ENCODE measurements at regions not wholly inside any gene's neighbourhood (a gene's known extent, or its start where the extent isn't known, plus 50 kb on each side); places are given as distances from the start of the nearest gene placed in this dataset.
A peak's percentile ranks its signal among the peaks of the same experiment; 100 is the strongest.

DNA sequence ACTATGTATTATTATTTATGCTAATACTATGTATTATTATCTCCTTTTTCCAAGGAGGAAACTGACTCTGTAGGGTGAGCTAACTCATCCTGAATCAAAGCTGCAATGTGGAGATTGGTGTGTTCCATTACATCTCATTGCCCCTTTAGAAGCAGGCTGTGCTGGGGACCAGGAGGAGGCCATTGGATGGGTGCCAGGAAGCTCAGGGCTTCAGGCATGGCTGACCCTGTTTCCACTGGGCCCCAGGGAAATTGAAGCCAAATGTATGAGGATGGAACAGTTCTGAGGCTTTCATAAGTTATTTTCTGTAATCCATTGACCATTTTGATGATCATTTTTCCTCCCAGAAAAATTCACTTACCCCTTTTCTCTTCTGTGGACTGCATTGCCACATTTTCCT, 418.8 kb upstream of the ZFP42 start:
- no peak for TF ChIP-seq CTCF (conservative IDR thresholded peaks at IDR 0.05; ENCODE audit: low read depth, low read length)
- no peak for DNase-seq (ENCODE audit: low read depth)
- no peak overlapping the region for H3K4me3 ChIP-seq (ENCODE audit: low read depth, low read length)

DNA sequence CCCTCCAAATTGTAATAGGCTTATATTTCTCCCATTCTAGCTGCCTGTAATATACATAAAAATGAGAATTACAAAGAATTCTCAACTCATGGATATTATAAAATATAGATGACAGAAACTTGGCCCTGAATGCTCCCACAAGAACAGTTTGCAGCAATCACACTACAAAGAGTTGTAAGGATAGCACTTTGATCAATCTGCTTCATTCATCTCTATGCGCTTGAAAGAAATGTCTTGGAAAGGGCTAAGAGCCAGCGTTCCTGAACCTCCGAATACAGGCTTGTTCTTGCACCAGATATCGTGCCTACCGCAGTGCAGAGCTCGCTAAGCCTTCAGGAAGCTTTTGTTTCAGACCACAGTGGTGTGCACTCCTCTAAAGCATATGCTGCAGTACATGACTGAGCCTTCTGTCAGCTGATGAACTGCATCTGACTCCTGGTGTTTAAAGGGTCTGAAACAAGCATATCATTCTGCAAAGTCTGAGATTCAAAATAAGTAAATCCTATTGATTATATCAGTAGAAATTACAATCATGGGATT, 417.6 kb upstream of the ZFP42 start:
- no peak for TF ChIP-seq CTCF (conservative IDR thresholded peaks at IDR 0.05; ENCODE audit: low read depth, low read length)
- no peak for DNase-seq (ENCODE audit: low read depth)
- H3K4me3 ChIP-seq (ENCODE audit: low read depth, low read length) = no peak overlapping the region

- TF ChIP-seq CTCF (conservative IDR thresholded peaks at IDR 0.05; ENCODE audit: low read depth, low read length) = no peak
- no peak for DNase-seq (ENCODE audit: low read depth)
- H3K4me3 ChIP-seq (ENCODE audit: low read depth, low read length) = no peak overlapping the region
Measured at GRCh38 chr4:187586892-187587291, 408.7 kb upstream of the ZFP42 start.

- TF ChIP-seq CTCF (conservative IDR thresholded peaks at IDR 0.05; ENCODE audit: low read depth, low read length) = no peak
- DNase-seq (ENCODE audit: low read depth) = no peak
- H3K4me3 ChIP-seq (ENCODE audit: low read depth, low read length) = no peak overlapping the region
Measured at GRCh38 chr4:187598196-187598595, 397.4 kb upstream of the ZFP42 start.

DNA sequence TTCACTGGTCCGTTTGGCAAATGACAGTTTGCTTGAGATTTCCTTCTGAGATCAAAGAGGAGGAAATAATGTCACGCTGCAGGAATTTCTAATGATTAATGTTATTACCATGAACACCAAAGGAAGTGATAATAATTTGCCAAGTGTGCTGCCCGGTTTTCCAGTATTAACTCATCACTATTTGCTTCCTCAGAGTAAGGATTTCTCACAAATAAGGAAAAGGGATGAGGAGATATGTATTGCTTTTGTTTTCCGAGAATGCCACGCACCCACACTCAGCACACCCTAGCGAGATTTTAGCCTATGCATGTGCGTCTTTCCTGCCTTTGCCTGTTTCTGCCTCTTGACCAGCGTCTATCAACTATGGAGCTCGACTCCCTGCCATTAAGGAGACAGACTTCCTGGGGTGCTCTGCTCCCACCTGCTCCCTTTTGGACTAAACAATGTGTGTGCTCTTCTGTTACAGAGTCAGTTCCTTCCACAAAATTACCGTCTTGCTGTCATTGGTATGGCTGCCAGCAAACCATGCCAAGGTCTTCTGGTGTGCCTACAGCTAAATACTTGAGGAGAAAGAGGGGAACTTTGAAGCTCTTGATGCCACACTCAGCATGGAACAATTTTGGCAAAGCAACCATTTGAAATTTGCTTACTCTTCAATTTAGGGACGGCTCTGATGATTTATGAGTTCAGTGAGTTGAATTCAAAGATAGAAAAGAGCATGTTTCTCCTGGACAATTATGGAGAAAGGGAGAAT, 393.1 kb upstream of the ZFP42 start:
- no peak overlapping the region for H3K4me3 ChIP-seq (ENCODE audit: low read depth, low read length)
- DNase-seq (ENCODE audit: low read depth) = peak; percentile 42
- TF ChIP-seq CTCF (conservative IDR thresholded peaks at IDR 0.05; ENCODE audit: low read depth, low read length) = no peak

DNA sequence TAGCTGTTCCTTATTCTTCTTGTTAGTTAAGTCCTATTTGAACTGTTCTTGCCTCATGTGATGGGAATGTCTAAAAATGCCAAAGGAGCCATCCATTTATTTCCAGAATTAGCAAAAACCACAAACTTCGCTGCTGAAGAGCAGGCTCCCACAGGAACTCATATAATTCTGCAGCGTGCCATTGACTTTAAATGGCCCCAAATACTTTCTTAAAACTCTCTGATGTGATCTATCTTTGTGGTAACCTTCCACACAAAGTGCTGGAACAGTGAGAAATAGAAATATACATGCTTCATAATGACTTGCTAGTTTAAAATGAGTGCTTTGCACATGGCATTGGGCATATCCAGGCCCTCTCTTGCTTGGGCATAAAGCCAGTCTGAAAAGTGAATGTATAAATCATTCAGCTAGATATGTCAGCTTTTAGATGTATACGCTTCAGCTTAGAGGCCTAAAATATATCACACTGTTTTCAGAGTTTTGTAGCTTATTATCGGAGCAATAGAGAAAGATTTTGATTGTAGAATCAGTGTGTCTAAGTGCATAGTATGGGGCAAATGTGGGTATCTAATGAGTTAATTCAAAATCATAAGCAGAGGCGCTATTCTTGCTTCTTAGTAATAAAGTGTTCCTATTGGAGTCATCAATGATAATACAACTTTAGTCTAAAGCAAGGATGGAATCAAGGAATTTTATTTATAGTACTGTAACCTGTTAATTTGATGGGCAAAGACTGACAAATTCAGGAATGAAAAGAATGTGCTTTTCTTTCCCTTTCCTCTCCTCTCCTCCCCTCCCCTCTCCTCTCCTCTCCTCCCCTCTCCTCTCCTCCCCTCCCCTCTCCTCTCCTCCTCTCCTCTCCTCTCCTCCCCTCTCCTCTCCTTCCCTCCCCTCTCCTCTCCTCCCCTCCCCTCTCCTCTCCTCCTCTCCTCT, 392.2 kb upstream of the ZFP42 start:
- DNase-seq (ENCODE audit: low read depth) = no peak
- no peak for TF ChIP-seq CTCF (conservative IDR thresholded peaks at IDR 0.05; ENCODE audit: low read depth, low read length)
- H3K4me3 ChIP-seq (ENCODE audit: low read depth, low read length) = no peak overlapping the region
